NCI-H1092 (cell line): ENCODE measurements at regions not wholly inside any gene's neighbourhood (a gene's known extent, or its start where the extent isn't known, plus 50 kb on each side); places are given as distances from the start of the nearest gene placed in this dataset.

ENCODE experiments used
- DNase-seq: peaks from one replicate; lab custom pipeline; 2025; lab: John Stamatoyannopoulos, UW

DNA sequence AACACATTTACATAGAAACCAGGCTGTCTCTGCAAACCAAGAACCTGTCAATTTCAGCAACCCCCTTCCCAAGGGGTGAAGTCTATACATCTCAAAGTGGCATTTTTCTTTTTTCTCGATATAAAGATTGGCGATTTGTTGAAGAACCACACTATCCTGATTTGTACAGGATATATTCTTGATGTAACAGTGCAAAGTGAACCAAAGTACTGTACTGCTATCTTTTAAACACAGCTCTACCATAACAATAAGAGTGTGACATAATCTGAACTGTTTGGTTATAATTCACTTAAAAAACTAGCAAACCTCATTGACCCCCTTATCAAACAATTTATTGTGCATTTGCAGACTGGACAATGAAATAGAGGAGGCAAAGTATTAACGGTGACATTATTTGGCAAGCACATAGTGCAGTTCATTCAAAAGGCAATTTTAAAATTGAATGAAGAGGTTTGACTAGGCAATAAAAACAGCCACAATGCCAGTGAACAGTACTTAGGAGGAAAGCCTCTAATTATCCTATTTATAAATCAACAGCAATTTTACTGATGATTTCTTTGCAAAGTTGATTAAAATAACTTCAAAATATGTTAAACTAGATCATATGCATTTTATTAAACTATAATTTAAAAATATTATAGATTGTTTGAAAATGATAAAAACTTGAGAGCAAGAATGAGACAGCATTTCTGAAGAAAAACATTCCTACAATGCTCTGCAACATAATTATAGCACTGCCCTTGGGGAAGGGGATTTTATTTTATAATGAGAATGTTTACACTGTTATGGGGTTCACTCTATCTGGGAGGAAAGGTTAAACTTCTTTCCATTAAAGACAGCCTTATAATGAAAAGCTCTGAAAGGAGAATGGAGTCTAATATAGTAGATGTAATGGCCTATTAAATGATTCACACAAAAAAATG is 440.9 kb downstream of the ZEB2 start:
- DNase-seq = no peak

DNA sequence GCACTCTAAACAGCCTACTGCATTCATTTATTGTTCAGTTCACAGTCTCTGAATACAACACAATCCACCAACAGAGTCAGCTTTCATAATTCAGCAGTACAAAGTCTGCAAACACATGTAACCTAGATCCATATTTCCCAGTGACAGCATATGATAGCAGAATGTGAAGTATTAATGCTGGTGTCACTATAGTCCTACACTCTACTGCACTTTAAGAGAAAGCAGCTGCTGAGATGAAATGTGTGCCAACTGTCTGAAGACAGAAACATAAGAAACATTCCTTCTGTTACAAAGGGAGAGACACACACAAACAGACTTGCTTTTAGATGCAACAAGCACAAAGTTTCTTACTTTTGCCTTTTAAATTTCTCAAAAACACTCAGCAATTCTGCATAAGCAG is 441.8 kb downstream of the ZEB2 start:
- no peak for DNase-seq

DNA sequence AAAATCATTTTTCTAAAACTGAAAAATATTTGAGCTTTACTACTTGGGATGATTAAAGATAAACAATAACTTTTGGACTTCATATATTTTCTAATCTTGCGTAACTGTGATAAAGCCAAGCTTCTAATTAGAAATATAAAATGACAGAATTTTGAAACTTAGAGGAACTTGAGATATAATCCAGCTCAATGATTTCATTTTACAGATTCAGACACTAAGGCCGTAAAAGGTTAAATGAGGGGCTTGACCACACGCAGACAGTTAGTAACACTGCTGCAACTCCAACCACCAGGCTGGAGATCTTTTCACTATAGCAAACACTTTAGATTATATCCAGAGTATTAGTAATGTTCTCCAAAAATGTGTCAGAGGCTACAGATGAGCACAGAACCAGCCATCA is 445.5 kb downstream of the ZEB2 start:
- DNase-seq = no peak

DNA sequence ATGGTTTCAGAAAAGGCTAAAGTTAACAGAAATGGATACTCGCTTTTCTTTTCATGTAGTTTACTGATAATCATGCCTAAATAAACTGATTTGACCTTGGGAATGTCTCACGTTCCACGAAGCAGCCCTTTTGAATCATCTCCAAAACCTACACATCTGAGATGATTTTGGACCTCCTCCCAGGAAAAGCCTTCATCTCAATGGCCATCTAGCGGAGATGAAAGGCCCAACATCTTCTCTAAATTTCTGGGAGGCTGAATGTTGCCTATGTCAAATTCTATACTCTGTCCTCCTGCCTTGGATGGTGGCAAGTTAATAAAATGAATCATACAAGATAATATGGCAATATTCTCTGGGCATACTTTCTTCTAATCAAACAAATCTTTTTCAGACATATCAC is 448.5 kb downstream of the ZEB2 start:
- no peak for DNase-seq

DNA sequence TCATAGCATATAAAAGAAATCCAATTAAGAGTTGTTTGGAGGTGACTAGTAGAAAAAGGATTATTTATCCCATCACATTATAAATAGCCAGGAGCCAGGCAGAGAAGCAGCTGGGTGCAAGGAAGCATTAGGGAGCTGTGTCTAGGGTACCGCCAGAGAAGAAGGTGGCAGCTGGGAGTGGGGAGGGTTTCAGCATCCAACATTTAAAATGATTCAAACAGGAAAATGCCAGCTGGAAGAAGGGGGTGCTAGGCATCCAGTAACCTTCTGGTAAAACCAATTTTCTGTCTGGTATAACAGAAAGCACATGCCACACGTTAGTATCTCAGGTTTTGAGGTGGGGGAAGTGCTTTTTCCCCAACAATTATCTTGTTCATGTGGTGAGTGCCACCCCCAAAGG is 452.4 kb downstream of the ZEB2 start:
- no peak for DNase-seq

DNA sequence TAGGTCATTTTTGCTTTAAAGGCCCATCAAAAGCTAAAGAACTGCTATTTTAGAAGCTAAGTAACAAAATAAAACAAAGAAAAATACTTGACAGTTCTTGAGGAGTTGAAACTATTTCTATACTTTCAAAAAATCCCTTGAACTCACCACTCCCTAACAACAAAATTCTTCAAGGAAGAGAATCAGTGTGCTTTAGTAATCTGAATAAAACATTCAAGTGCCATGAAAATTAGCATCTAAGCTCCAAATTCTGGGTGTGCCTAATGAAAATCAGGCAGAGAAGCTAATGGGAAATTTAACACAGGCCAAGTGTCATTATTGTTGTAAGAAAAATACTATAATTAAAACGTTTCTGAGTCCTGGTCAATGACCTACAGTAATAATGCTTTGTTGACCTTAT is 456.3 kb downstream of the ZEB2 start:
- DNase-seq = no peak

DNA sequence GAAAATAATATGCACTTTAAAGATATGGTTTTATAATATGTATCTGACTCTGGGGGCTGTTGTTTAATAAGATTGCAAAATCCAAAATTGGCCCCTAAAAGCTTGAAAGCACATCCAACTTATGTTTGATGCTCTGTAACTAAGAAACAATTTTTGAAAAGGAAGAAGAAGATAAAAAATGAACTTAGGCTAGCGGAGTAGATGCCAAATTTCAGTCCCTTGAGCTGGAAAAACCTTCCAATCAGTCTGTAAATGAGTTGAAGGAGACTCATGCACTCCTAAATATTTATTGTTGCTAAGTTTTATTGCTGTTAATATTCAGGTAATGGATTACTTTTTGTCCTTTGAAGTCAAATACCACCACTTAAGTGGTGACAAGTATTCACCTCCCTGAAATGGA is 465.0 kb downstream of the ZEB2 start:
- DNase-seq = no peak

DNA sequence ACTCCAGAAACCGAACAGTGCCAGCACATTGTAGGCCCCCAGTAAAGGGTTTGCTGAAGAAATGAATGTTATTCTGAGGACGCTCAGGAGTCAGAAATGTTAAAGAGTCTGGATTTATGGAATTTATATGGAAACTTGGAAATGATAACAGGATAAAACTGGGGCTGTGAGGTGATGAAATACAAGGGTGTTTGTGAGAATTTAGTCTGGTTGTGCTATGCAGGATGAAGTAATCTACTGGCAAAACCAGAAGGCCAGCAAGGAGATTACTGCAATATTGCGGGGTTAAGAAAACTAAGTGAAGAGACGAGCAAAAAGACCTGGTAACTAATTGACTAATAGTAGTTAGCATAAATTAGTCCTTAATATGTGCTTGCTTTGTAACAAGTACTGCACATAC is 467.8 kb downstream of the ZEB2 start:
- no peak for DNase-seq

DNA sequence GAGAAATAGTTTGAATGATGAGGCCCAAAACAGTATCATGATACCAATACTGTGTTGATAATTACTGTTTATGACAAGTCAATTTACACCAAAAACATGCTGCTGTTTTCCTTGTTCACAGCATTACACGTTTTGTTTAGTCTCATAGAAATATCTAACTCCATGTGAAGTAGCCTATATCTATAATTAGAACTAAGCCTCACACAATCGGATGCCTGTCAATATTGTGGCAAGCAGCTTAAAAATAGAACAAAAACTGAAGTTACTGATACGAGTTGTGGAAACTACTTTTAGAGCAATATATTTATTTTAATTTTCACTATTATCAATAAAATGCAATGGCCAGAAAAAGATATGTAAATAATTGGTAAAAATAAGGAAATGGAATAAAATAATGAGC is 470.8 kb downstream of the ZEB2 start:
- no peak for DNase-seq

DNA sequence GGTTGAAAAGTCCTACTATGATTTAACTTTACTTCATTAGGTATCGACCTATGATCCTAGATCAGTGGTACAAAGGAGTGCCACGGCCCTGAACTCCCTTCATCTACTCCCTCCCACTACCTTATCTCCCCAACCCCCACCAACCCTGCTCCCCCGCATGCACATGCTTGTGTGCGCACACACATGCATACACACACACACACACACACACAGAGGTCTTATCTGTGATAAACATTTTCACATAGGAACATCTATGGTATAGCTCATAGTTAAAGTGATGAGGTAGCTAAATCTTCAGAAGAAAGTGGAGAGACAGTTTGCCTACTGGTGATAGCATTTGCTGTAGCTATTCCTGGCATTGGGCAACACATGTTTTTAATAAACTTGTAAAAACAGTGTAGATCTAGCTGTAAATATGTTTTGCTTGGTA is 471.3 kb downstream of the ZEB2 start:
- DNase-seq = no peak

DNA sequence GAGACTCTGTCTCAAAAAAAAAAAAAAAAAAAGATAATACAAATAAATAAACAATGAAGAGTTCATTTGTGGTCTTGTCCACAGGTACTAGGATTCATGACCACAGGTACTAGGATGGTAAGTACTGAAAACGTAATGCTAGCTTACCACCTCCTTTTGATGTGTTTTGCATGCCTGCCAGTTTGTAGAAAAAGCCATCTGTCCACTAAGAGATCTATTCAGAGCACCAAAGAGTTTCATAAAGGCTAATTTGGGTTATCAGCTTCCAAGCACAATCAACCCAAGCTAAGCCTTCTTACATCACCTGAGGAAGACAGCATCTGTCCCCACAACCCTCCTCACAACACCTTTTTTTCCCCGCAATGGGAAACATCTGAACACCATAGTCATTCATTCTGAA is 477.2 kb downstream of the ZEB2 start:
- no peak for DNase-seq

DNA sequence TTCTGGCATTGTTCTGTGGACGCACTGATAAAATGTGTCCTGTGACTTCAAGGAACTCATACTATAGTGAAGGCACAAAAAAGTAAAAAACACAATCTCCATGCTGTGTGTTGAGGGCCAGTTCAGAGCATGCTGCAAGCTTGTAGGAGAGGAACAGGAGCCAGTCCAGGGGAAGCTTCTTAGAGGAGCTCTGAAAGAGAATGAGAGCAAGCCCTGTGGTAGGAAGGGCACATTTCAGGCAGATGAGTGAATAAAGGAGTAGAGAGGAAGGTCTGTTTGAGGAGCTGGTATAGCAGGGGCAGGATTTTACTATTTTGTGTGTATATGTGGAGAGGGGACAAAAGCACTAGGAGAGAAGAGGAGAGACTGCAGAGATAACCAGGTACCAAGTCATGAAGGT is 478.3 kb downstream of the ZEB2 start:
- DNase-seq = no peak

DNA sequence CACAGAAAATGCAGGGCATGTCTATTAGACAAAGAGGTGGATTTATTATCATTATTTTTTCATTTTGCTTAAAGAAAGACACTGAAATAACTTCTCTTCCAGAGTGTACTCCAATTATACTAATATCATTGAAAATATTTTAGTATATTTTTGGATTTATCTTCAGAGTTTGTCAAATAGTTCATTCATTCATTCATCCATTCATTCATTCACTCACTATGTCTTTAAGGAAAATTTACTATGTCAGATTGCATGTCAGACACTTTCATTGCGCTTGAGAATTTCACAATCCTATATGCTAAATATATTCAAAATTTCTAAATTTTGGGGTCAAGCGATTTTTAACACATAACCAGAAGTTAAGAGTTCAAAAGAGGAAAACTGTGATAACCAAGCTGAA is 479.1 kb downstream of the ZEB2 start:
- no peak for DNase-seq

DNA sequence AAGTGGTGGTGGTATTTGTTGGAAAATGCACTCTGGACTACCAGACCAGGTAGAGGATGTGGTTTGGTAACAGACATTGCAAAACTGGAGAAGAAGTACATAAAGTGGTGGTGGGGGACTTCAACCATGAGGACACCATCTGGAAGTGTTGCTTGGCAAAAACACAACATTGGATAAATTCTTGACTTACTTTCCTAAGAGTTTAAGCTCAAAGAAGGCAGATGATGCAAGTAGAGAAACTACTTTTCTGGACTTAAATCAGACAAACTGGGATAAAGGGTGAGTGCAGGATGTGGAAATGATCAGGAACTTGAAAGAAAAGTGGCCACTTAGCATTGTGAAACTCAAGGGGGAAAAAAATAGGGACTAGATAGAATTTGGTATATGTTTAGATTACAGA is 487.4 kb downstream of the ZEB2 start:
- no peak for DNase-seq

DNA sequence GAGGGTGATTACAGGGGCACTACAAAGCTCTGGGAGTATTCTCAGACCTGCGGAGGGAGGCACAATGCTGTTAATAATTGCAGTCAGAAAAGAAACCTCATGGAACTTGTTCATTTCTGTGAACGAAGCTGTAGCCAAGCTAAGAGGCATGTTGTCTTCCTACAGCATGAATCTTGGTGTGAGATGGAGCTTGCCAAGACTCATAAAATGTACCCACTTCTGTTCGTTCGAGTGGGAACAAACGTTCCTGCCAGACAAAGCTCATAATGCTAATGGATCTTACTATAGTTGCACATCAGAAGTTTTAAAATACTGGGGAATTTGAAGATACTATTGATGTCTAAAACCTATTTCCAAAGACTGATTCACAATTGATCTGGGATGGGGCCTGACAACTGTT is 489.1 kb downstream of the ZEB2 start:
- no peak for DNase-seq

DNA sequence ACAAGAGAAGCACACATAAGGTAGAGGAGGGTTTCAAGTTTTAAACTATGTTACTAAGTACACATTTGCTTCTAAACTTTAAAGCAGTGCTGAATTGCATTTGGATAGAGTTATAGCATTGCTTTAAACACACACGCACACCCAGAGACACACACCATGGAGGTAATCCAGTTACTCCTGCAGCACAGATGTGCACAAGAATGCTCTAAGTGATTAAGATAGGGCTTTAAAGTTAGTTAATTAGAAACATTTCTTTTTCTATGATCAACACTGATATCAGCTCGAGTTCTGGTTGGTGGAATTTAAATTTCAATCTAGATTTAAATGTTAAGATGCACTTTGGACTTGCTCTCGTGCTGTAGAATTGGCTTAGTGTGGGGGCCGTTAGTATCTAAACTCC is 492.3 kb downstream of the ZEB2 start:
- no peak for DNase-seq

DNA sequence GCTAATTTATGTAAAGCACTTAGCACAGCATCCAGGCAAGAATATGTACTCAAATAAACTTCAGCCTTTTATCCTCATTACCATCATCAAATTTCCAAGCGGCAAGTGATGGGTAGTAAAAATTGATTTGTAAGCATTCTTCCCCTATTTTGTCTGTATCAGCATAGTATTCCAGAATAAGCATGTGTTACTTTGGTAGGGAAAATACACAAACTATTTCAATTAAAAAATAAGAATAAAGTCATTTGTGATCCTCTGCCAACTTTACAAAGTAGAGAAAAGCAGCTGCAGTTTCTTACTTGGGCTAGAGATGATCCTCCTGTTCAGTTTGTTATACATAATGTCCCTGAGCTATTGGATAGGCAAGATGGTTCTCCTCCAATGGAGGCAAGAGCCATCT is 493.2 kb downstream of the ZEB2 start:
- DNase-seq = no peak

DNA sequence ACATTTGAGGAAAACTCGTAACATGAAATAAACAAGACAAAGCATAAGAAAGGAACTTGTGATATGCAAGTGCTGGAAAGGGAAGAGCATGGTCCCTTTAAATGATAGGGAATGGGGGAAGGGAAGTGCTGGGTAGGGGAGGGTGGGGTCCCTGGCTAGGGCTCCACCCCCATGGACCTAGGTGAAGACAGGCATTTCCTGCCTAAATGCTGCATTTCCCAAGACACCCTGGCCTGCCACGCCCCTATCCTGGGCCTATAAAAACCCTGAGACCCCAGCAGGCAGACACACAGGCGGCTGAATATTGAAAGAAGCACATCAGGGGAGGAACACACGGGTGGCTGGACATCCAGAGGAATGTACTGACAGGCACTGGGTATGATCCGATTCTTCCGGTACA is 499.9 kb downstream of the ZEB2 start:
- no peak for DNase-seq

DNA sequence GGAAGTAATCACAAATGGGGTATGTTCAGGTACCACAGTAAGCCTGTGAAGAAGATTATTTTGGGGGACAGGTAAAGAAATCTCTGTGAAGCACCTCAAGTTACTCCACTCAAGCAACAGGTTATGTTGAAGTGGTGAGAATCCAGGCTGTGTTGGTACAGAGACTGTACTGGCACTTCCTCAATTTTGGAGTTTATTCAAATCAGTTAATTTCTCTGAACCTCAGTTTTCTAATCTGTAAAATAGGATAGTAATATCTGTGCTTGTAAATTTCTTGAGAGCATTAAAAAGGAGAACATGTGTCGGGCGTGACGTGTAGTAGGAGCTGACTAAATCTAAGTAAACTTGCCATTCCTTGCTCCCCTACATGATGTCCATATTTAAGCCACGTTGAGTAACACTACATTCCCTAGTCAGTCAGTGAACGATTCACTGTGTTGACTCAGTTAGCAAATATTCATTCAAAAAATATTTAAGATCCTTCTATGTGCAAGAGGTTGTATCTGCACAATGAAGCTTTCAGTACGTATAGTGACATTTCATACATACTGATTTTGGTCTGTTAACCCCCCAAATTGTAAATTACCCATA is 504.2 kb downstream of the ZEB2 start:
- DNase-seq = no peak

DNA sequence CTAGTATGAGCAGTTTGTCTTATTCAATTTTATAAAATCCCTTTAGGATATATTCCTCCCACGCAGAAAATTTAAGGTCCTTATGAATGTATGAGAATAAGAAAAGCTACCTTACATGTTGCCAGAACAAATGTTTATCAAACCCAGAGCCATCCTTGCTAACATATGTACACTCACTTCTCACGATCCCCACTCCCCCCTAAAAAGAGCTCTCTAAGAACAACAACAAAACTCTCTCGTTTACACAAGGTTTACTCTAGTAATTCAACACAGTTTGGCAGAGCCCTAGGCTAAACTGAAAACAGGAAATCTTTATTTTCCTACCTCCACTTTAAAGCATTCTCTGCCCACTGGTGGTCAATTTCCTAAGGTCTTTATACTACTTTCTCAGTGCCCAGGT is 504.9 kb downstream of the ZEB2 start:
- DNase-seq = no peak

DNA sequence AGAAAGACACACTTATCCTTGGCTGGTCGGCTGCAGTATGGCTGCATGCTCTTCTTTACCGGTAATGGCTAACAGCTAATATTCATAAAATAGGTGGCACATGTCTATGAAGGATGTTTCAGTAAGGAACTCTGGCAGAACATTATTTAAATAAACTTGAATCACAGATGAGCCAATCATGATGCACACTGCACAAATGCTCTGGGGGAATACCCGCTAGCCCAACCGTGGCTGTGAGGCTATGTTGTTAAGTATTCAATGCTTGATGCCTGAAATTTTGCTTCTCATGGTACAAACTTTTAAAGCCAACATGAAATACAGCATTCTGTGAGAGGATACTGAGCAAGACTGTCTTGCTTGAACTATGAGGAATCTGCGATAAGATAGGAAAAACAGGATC is 505.8 kb downstream of the ZEB2 start:
- no peak for DNase-seq

DNA sequence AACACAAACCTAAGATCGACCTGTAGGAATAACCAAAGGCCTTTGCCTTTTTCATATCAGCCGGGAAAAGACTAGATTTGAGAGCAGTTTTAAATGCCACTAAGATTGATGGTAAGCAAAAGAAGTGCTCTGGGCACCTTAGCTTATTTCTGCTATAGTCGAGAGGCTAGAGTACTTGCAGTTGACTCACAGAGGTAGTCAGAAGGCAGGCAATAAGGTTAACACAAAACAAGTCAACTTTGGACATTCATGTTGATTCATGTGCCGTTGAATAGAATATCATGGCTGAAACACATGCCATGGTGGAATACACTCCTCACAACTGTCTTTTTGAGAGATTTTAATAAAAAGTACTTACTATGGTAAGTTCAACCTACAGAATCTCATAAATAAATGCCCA is 507.6 kb downstream of the ZEB2 start:
- DNase-seq = no peak

DNA sequence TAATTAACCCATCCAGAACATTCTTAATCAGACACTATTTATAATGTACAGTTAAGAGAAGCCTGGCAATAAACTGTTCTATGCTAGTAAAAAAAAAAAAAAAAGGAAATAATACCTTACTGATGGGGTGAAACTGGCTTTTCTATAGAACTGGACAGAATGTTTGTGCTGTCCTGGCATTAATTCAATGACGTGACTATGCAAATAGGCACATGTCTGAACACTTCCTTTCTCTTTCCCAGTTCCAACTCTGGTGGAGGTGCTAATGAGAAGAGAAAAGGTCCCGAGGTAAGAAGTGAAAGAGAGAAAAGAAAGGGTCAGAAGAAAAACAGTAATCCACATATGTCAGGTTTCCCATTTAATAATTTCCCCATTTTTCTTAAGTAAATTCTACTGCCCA is 508.4 kb downstream of the ZEB2 start:
- DNase-seq = no peak

DNA sequence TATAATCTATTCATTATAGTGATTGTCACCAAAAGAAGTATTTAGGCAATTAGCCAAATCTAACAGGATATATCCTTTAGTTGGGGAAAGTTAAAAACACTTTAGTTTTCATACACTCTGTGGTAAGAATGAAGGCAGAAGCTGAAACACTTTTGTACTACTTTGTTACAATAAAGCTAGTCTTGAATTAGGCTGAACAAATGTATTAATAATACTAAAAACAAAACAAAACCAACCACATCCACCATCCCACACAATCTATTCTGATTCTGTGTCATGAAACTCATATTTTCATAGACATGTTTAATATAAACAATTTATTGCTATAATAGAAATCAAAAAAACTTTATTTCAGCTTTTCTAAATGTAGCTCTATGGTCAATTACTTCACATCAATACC is 508.8 kb downstream of the ZEB2 start:
- DNase-seq = no peak
